HG02870 (cell line): ENCODE measurements at regions not wholly inside any gene's neighbourhood (a gene's known extent, or its start where the extent isn't known, plus 50 kb on each side); places are given as distances from the start of the nearest gene placed in this dataset.

Source experiments
- ATAC-seq: cut with Tn5 transposase; IDR thresholded peaks from one replicate; pipeline ENCODE4 v1.9.1; 2021; ENCODE audit warnings: mild to moderate bottlenecking, moderate library complexity; ENCODE audit not compliant: unreplicated experiment

GRCh38 chr6:21844120-21844917, 250.8 kb downstream of the SOX4 start:
- ATAC-seq = no peak

DNA sequence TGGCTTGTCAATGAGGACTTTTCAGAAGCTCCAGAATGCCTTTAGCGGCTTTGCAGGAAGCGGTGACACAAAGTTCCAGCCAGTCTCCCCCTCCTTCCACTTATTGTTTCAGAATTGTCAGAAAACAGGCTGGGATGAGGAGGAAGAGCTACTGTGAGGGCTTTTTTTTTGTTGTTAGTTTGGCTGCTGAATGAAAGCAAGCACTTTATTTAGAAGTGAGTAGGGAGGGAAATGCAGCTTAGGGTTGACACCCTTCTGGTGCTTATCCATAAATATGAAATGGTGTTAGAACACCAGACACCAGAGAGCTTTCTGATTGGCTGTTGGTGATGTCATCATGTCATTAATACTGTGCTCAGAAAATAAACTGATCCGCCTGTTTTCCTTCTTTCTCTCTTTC, 251.5 kb downstream of the SOX4 start:
- ATAC-seq = no peak

GRCh38 chr6:21845439-21846140, 252.0 kb downstream of the SOX4 start:
- no peak for ATAC-seq

- ATAC-seq = no peak
Observed at GRCh38 chr6:21846541-21847451, 253.2 kb downstream of the SOX4 start.

GRCh38 chr6:21847711-21848480, 254.3 kb downstream of the SOX4 start:
- ATAC-seq = no peak

- no peak for ATAC-seq
Observed at GRCh38 chr6:21850691-21851090, 257.1 kb downstream of the SOX4 start.

DNA sequence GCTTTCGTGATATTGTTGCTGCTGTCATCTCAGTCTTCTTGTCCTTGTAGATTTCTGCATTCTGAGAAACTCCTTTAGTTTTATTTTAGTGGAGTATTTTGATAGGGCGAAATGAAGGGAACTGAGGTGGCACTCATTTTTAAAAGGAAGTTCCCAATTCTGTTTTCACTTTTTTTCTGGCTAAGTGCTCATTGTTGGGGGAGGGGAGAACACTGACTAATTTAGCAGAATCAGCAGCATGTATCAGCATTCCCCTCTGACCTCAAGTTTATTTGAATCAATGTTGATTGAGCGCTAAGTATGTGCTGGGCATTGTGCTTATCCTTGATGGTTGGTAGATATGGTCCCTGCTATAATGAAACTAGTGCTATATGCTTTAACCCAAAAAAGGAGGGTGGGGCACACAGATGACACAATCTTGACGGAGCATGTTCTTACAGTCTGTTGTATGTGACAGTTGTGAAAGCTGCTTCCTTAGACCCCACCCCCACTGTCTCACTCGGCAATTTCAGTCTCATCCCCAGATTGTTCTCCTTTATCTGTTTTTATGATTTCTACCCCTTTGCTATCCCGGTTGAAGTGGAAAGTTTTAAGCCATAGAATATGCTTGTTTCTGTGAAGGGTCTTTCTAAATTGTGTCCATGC, 262.4 kb downstream of the SOX4 start:
- ATAC-seq = no peak

- no peak for ATAC-seq
Observed at GRCh38 chr6:21856456-21856825, 262.9 kb downstream of the SOX4 start.

DNA sequence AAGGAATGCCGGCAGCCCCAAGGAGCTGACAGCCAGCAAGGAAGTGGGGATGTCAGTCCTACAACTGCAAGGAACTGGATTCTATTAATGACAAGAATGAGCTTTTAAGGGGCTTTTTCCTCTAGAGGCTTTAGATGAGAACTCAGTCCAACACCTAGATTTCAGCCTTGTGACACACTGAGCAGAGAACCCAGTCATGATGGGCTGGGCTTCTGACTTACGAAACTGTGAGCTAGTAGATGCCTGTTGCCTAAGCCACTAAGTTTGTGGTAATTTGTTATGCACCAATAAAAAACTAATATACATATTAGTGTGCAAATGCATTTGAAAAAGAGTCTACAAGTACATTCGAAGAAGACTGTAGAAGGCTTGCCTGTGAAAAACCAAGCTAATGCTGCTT, 263.3 kb downstream of the SOX4 start:
- no peak for ATAC-seq

DNA sequence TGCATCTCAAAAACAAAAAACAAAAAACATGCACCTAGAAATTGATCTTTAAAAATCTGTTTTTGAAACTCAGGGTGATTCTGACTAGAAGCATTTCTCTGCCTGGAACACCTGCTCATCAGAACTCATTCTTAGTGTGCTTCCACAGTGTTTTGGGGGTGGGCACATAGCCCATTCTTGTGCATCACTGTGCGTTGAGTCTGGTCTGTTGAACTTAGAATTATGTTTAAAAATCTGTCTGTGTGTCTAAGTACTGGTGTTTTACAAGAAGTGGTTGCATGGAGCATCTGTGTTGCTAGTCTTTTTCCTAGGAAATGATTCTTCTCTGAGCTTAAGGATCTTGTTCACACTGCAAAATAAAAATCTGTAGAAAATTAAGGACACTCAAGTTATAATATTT, 264.5 kb downstream of the SOX4 start:
- ATAC-seq = no peak

- no peak for ATAC-seq
Observed at GRCh38 chr6:21859193-21859735, 265.7 kb downstream of the SOX4 start.

DNA sequence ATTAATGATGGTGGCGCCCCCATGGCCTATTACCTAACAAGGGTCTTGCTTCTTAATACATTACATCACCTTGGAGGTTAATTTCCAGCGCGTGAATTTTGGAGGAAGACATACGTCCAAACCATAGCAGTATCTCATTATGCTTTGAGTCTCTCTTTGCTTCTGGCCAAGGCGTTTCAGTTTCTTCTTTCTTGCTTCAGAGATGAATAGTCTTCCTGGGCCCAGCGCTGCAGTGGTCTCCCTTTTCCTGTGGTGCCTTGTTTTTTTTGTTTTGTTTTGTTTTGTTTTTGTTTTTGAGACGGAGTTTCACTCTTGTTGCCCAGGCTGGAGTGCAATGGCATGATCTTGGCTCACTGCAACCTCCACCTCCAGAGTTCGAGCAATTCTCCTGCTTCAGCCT, 268.4 kb downstream of the SOX4 start:
- no peak for ATAC-seq

GRCh38 chr6:21864206-21864605, 270.7 kb downstream of the SOX4 start:
- ATAC-seq = no peak

DNA sequence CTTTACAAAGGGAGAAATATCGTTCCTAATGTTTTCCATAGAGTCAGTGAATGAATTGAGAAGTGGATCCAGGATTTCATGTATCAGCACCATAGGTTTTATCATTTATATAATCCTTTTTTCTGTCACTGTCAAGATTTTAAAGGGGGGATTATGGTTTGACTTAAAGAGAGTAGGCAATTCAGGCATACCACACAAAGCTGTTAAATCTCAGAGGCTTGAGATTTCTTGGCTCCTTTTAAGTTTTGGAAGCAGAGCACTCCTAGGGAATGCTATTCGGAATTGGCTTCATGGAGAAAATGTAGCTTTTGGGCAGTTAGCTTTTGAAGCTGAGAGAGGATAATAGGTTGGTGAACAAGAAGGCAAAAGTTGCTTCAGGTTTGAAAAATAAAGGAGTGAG, 274.7 kb downstream of the SOX4 start:
- ATAC-seq = no peak

DNA sequence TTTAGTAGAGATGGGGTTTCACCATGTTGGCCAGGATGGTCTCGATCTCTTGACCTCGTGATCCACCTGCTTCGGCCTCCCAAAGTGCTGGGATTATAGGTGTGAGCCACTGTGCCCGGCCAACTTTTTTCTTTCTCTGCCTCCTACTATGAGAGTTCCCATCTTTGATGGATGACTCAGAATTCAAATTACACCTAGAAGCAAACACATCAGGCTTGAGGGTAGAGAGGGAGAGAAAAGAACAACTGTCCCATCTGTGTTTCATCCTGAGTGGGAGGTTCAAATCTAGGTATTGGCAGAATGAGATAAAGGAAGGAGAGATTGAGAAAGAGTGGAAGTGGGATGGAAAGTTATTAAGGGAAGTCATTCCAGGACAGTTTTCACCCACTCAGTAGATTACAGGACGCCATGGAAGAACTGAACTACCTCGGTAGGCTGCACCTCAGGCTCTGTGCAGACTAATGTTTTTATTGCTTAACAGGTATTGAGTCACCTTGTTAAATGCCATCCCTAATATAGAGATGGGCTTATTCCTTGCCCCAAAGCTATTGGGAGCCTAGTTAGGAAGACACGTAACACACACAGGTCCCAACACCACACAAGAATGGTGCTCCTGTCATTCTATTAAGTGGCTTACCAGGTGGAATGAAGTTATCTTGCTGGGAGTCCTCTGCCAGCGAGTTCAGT, 275.7 kb downstream of the SOX4 start:
- no peak for ATAC-seq

GRCh38 chr6:21870076-21870730, 276.7 kb downstream of the SOX4 start:
- no peak for ATAC-seq

DNA sequence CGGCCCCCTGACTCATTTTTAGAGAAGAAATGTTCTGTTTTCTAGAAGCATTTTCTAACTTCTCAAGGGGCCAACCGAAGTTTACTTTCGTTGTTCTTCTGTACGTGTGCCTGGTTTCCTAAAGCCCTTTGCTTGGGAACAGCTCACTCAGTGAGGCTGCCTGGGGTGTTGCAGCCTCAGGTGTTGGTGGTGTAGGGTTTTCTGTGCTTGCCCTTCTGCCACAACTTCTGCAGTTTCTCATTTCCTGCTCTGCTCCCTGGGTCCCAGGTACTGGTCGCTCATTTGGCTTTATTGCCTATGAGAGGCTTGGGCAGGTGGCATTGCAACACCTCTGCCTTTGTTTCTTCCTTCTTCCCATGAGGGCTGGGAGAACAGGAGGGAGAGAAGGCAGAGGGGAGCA, 278.3 kb downstream of the SOX4 start:
- no peak for ATAC-seq

GRCh38 chr6:21872749-21873148, 279.2 kb downstream of the SOX4 start:
- no peak for ATAC-seq

DNA sequence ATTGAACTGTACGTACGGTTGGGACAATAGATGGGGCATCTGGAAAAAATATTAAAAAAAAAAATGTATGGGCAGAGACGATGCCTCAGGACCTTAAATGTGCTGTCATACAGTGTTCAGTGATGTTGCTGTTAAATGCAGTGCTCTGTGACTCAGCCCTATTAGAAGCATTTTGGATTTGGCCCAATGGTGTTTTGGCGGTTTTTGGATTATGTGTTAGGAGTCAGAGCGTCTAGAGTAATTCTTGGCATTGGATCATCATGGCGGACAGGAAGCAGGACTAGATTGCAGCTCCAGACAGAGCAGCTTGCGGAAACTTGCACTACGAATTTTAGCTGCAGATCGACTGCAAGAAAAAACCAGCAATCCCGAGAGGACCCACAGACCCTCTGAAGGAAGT, 280.0 kb downstream of the SOX4 start:
- no peak for ATAC-seq
